GM19324 (cell line): ENCODE measurements at regions not wholly inside any gene's neighbourhood (a gene's known extent, or its start where the extent isn't known, plus 50 kb on each side); places are given as distances from the start of the nearest gene placed in this dataset.

Source experiments
- ATAC-seq: cut with Tn5 transposase; IDR thresholded peaks from one replicate; pipeline ENCODE4 v1.9.1; 2021; ENCODE audit warnings: mild to moderate bottlenecking, moderate library complexity; ENCODE audit not compliant: unreplicated experiment, low FRiP score

GRCh38 chr3:117348884-117349283 is 639.3 kb downstream of the TUSC7 start:
- no peak for ATAC-seq

GRCh38 chr3:117349566-117349965 is 640.0 kb downstream of the TUSC7 start:
- no peak for ATAC-seq

GRCh38 chr3:117350371-117350770 is 640.8 kb downstream of the TUSC7 start:
- no peak for ATAC-seq

- peak; percentile 57 for ATAC-seq
These were observed 646.0 kb downstream of the TUSC7 start for GRCh38 chr3:117355566-117355965.

- ATAC-seq = no peak
These were observed 646.6 kb downstream of the TUSC7 start for GRCh38 chr3:117356091-117356705.

- no peak for ATAC-seq
These were observed 649.2 kb downstream of the TUSC7 start for GRCh38 chr3:117358717-117359314.

- no peak for ATAC-seq
These were observed 657.0 kb downstream of the TUSC7 start for GRCh38 chr3:117366574-117366973.

- ATAC-seq = no peak
These were observed 658.3 kb downstream of the TUSC7 start for GRCh38 chr3:117367861-117368260.

- no peak for ATAC-seq
These were observed 671.1 kb downstream of the TUSC7 start for GRCh38 chr3:117380631-117381030.

GRCh38 chr3:117393119-117393518 is 683.5 kb downstream of the TUSC7 start:
- ATAC-seq = no peak

GRCh38 chr3:117398141-117398899 is 688.7 kb downstream of the TUSC7 start:
- no peak for ATAC-seq

GRCh38 chr3:117399311-117400078 is 689.9 kb downstream of the TUSC7 start:
- no peak for ATAC-seq

GRCh38 chr3:117400303-117400702 is 690.7 kb downstream of the TUSC7 start:
- ATAC-seq = no peak

- ATAC-seq = no peak
These were observed 694.6 kb downstream of the TUSC7 start for GRCh38 chr3:117404141-117404540.

GRCh38 chr3:117404730-117405129 is 695.2 kb downstream of the TUSC7 start:
- ATAC-seq = no peak

GRCh38 chr3:117405359-117405758 is 695.8 kb downstream of the TUSC7 start:
- no peak for ATAC-seq

- peak; percentile 70 for ATAC-seq
These were observed 697.7 kb downstream of the TUSC7 start for GRCh38 chr3:117407317-117407716.

- no peak for ATAC-seq
These were observed 699.2 kb downstream of the TUSC7 start for GRCh38 chr3:117408811-117409210.

GRCh38 chr3:117409256-117409655 is 699.7 kb downstream of the TUSC7 start:
- ATAC-seq = no peak

- no peak for ATAC-seq
These were observed 700.3 kb downstream of the TUSC7 start for GRCh38 chr3:117409701-117410459.
